NB4 (cell line): ENCODE measurements at regions not wholly inside any gene's neighbourhood (a gene's known extent, or its start where the extent isn't known, plus 50 kb on each side); places are given as distances from the start of the nearest gene placed in this dataset.

Experiments used
- DNase-seq: peaks from one replicate; pipeline ENCODE4 v3.0.0; 2010; ENCODE audit warnings: low read depth
- H3K4me3 ChIP-seq: one replicate; pipeline ENCODE4 v1.5.1; 2011; ENCODE audit warnings: mild to moderate bottlenecking, low read depth, low read length, moderate library complexity
- CTCF ChIP-seq: IDR thresholded peaks from one replicate; pipeline ENCODE4 v1.5.1; 2012; ENCODE audit warnings: low read depth, low read length
- MAX ChIP-seq: IDR thresholded peaks from 2 replicates; pipeline ENCODE4 v1.6.1; 2011; ENCODE audit warnings: low read depth, low read length
- MYC ChIP-seq: IDR thresholded peaks from 2 replicates; pipeline ENCODE4 v1.6.1; 2011; ENCODE audit warnings: low read depth, low read length
- POLR2A ChIP-seq: IDR thresholded peaks from 2 replicates; pipeline ENCODE4 v1.6.1; 2011; ENCODE audit warnings: mild to moderate bottlenecking; ENCODE audit not compliant: insufficient read length; ENCODE audit errors: extremely low read depth

DNA sequence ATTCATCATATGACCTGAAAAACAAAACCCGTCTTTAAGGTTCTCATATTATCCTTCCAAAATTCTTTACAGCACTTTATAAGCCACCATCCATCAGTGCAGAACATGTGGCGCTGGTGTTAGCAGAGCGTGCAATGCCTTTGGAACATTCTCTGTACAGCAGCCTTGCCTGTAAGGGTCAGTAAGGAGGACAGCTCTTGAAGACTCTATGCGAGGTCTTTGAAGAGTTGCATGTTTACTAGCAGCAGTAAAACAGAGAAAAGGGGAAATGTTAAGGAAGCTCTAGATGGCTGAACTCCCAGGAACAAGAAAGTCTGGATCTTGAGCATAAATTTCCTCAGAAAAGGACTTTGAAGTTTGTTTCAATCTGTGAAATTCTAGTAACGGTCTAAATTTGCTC lies 365.6 kb downstream of the DUSP10 start:
- no peak for TF ChIP-seq MAX
- TF ChIP-seq MYC = no peak
- TF ChIP-seq CTCF = no peak
- H3K4me3 ChIP-seq = no peak overlapping the region
- DNase-seq = no peak

DNA sequence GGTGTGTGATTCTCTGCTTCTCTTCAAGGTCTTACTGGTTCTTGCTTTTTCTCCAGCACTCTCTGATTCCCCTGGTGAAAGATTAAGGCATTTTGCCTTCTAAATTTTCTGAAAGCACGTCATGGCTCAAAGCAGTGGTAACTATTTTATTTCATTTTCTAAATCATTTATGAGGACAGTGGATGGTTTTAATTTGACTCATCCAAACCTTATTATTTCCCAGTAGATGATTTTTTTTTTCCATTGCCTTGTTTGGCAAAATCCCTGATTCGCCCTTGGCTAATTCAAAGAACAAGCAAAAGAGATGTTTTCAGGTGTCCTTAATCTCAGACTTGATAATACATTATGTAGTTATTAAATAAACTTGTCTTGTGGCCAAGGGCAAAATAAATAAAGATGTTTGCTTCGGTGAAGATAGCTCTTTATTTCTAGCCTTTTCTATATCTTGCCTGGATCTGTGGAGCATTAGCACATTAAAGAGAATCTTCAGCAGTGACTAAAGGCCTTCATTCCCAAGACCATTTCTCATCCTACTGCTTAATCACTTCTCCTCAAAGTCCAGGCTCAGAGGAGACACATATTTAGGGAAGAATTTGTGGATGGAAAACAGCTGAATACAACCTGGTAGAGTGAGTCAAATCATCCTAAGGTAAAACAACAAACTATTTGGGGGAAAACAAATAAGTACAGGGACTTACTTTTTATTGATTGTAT lies 359.8 kb downstream of the DUSP10 start:
- DNase-seq = no peak
- TF ChIP-seq MYC (no peak), POLR2A (no peak), MAX (no peak), CTCF (no peak)
- H3K4me3 ChIP-seq = no peak overlapping the region

DNA sequence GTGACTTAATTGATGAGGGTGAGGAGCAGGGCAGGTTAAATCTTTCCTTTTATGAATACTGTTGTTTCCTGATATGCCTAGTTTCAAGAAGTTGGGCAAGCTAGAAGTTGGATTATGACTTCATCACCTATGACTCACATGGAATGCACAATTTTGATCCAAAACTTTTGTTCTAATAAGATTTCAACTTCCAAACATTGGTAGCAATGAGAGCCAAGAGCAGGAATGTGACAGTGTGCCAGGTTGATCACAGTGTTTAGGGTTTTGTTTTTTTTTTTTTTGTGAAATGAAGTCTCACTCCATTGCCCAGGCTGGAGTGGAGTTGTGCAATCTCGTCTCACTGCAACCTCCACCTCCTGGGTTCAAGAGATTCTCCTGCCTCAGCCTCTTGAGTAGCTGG lies 349.4 kb downstream of the DUSP10 start:
- H3K4me3 ChIP-seq = no peak overlapping the region
- no peak for DNase-seq
- TF ChIP-seq MAX (no peak), POLR2A (no peak), MYC (no peak), CTCF (no peak)

DNA sequence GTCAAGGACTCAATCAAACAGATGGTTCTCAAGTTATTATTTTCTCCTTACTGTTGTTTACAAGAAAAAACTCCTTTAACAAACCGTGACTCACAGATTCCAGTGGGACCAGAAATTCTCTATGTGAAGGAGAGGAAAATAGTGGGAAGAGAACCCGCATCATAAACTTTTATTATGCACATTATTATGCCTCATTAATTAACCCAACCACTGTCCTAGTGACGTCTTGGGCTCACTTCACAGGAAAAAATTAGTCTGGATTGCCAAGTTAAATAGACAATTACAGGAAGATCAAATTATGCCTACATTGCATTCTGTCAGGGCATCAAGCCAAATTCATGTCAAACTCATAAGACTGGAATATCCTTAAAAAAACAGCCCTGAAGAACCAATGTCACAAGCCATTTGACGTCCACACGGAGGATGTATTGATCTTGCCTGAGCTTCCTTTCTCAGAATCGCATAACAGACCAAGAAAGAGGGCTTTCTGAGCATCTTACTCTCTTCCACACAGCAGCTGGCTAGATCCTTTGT lies 347.8 kb downstream of the DUSP10 start:
- no peak overlapping the region for H3K4me3 ChIP-seq
- TF ChIP-seq MYC (no peak), CTCF (no peak), MAX (no peak), POLR2A (no peak)
- DNase-seq = no peak

DNA sequence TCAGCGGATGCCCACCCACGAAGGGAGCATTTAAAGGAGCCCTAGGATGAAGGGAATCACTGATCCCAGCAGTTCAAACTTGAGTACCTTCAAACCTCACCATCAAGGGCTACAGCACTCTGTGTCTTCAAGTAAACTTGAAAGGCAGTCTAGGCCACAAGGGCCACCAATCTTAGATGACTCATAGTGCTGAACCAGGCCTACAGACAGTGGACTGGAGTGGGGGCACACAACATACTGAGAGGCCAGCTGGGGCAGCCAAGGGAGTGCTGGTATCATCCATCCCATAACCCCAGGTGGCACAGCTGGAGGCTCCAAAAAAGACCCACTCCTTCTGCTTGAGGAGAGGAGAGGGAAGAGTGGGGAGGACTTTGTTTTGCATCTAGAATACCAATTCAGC lies 345.4 kb downstream of the DUSP10 start:
- DNase-seq = no peak
- H3K4me3 ChIP-seq = no peak overlapping the region
- no peak for TF ChIP-seq MYC
- no peak for TF ChIP-seq POLR2A
- TF ChIP-seq CTCF = no peak
- TF ChIP-seq MAX = no peak
